HUES48 (cell line): ENCODE measurements at regions not wholly inside any gene's neighbourhood (a gene's known extent, or its start where the extent isn't known, plus 50 kb on each side); places are given as distances from the start of the nearest gene placed in this dataset.
"Not testable (repeated sequence)": the region's sequence is repeated elsewhere in the genome, so short reads cannot be mapped to it uniquely, and the experiment has no call there.

Source experiments
- H3K27ac ChIP-seq: one replicate; pipeline ENCODE4 v1.7.0; 2013; ENCODE audit warnings: low read depth, low read length, inconsistent platforms
- H3K27me3 ChIP-seq: 2 replicates; pipeline ENCODE4 v1.6.1; 2013; ENCODE audit warnings: mild to moderate bottlenecking, low read length; ENCODE audit not compliant: control insufficient read depth, insufficient read depth
- H3K36me3 ChIP-seq: 2 replicates; pipeline ENCODE4 v1.6.1; 2013; ENCODE audit warnings: low read length; ENCODE audit not compliant: control insufficient read depth, insufficient read depth
- H3K4me1 ChIP-seq: 2 replicates; pipeline ENCODE4 v1.6.1; 2013; ENCODE audit warnings: mild to moderate bottlenecking, low read length; ENCODE audit not compliant: control insufficient read depth, insufficient read depth
- H3K4me3 ChIP-seq: 2 replicates; pipeline ENCODE4 v1.5.1; 2013; ENCODE audit warnings: mild to moderate bottlenecking, low read depth, low read length
- H3K9ac ChIP-seq: 2 replicates; pipeline ENCODE4 v1.6.1; 2013; ENCODE audit warnings: mild to moderate bottlenecking, low read depth, low read length, moderate library complexity
- H3K9me3 ChIP-seq: 2 replicates; pipeline ENCODE4 v1.6.1; 2013; ENCODE audit warnings: low read length; ENCODE audit not compliant: control insufficient read depth, insufficient read depth

DNA sequence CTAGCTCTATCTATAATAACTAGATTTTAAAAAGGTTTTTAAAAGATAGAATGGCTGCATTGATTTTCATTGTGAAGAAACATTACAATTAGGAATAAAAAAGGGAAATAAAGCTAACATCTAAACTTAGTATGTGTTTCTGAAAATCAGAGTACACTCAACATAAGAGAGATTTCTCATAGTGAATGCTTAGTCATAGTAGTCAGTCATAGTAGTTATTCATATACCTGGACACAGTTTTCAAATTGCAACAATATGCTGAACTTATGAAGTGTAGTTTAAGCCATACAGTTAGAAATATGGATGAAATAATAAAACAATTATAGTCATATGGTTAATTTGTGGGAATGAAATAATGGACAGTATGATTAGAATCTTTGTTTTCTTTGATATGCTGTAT is 273.0 kb upstream of the CTNND2 start:
- H3K4me3 ChIP-seq, result no peak overlapping the region
- H3K27ac ChIP-seq, result no peak overlapping the region
- H3K9ac ChIP-seq, result no peak overlapping the region
- no peaks in the 10 kb centered on the region for H3K27me3 ChIP-seq
- no peaks in the 10 kb centered on the region for H3K9me3 ChIP-seq
- H3K36me3 ChIP-seq, result no peaks in the 10 kb centered on the region
- H3K4me1 ChIP-seq, result peaks cover 46% of the 10 kb centered on the region

DNA sequence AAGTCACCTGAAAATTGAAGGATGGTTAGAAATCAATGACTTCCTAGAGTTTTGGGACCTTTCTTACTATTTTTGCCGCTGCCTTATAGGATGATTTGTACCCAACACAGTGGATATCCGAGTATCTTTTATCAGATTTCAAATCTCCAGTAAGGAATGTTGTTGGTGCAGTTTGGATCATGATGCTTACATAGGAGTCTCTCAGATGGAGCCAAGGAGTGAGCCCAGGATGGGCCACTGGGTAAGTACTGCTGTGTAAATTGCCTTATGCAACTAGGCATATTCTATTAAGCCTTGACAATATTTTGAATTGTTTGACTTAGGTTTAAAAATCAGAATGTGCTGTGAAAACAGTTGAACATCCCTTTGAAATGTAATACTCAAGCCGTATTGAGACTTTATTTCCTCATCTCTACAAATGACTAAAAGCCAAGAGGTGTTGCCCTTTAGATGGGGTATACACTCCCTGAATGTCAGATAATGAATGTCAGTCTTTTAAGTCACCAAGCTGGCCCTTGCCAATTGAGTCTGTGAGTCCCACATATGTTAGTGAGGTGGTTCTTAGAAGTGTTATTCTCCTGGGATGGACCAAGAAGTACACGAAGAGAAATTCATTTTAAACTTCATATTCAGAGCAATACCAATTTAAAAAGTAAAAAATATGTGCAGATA is 271.8 kb upstream of the CTNND2 start:
- Histone ChIP-seq H3K36me3 (no peaks in the 10 kb centered on the region), H3K4me1 (peaks cover 47% of the 10 kb centered on the region), H3K9me3 (no peaks in the 10 kb centered on the region), H3K9ac (no peak overlapping the region), H3K27ac (peak overlapping the region; percentile 88), H3K4me3 (peak overlapping the region; percentile 26; the same call in 1 of the 2 replicates), H3K27me3 (no peaks in the 10 kb centered on the region)

DNA sequence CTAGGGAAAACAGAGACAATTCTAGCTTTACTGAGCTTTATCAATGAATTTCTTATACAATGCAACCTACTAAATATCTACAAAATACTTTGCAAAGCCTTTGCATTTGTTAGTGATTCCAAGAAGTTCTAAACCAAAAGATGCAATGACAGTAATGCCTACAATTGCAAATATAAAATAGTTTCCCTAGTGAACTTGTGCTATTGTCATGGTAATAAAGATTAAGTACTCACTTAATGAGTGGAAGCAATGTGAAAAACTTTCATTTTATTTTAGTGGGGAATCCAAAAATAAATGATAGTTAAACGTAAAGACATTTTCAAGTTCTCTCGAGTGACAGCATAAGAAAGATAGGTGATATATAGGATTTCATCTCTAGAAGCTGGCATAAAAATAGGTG is 270.5 kb upstream of the CTNND2 start:
- H3K27ac ChIP-seq, result peak overlapping the region; percentile 88
- peak overlapping the region; percentile 32; the same call in 1 of the 2 replicates for H3K4me3 ChIP-seq
- no peaks in the 10 kb centered on the region for H3K36me3 ChIP-seq
- no peak overlapping the region for H3K9ac ChIP-seq
- no peaks in the 10 kb centered on the region for H3K9me3 ChIP-seq
- no peaks in the 10 kb centered on the region for H3K27me3 ChIP-seq
- H3K4me1 ChIP-seq, result peaks cover 47% of the 10 kb centered on the region

DNA sequence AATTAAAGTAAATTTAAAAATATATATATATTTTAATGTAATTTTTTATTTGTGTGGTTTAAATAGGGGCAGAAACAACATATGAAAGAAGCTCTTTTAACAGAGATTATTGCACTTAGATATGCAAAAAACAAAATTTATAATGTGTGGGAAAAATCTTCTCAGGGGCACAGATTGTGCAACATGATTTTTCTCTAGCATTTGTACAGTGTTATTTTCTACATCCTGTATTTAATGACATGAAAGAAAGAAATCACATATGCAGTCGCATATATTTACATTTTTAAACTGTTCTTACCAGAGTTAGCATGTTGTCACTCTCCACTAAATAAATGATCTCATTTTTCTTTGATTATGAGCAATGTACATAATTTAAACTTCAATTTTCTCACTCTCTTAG is 265.3 kb upstream of the CTNND2 start:
- Histone ChIP-seq H3K4me3 (no peak overlapping the region), H3K9ac (no peak overlapping the region), H3K27ac (no peak overlapping the region), H3K27me3 (no peaks in the 10 kb centered on the region), H3K9me3 (no peaks in the 10 kb centered on the region), H3K36me3 (no peaks in the 10 kb centered on the region), H3K4me1 (peaks cover 24% of the 10 kb centered on the region)

DNA sequence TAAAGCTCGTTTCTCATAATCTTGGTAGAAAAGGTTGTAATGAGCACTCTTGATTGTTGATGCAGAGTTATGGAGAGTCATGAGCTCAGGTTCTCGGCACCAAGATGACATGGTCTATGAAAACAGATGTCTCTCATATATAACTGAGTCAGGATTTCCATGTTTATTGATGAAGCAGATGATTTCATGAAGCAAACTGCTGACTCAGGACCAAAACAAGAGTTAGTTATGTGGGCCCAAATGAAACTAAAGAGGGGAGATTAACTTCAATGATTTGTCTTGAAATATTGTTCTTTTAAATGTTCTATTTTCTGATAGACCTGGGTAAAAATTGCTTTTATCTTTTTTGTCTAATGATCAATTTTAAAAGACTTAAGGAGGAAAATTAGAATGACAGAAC is 258.6 kb upstream of the CTNND2 start:
- H3K36me3 ChIP-seq, result no peaks in the 10 kb centered on the region
- H3K4me3 ChIP-seq, result no peak overlapping the region
- H3K27me3 ChIP-seq, result no peaks in the 10 kb centered on the region
- H3K9ac ChIP-seq, result no peak overlapping the region
- H3K9me3 ChIP-seq, result no peaks in the 10 kb centered on the region
- H3K27ac ChIP-seq, result no peak overlapping the region
- H3K4me1 ChIP-seq, result no peaks in the 10 kb centered on the region

DNA sequence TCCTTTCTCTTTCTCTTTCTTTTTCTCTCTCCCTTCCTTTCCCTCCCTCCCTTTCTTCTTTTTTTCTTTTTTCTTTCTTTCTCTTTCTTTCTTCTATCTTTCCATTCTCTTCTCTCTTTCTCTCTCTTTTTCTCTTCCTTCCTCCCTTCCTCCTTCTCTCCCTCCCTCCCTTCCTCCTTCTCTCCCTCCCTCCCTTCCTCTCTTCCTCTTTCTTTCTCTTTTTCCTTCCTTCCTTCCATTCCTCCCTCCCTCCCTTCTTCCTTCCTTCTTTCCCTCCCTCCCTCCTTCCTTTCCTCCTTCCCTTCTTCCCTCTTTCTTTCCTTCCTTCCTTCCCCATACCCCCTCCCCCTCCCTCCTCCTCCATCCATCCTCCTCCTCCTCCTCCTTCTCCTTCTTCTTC is 243.3 kb upstream of the CTNND2 start:
- Histone ChIP-seq H3K4me3 (no peak overlapping the region), H3K9ac (no peak overlapping the region), H3K27me3 (no peaks in the 10 kb centered on the region), H3K36me3 (no peaks in the 10 kb centered on the region; the same call in 1 of the 2 replicates), H3K27ac (no peak overlapping the region), H3K9me3 (no peaks in the 10 kb centered on the region), H3K4me1 (no peaks in the 10 kb centered on the region)

DNA sequence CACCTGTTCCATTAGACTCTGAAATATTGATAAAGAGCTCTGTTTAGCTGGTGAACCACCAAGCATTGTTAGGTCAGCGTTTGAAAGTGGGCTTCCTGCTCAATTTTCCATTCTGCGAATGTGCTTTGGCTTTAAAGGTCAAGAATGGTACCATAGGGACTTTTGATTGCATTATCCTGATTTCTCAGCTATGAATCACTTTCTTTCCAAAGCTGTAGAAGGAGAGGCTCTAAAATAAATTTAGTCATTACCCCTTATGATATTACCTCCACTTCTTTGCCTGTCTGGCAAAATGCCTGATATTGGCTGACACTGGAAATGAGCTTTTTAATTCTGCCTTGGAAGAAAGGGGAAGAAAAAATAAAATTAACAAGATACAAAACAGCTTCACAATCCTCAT is 237.2 kb upstream of the CTNND2 start:
- Histone ChIP-seq H3K4me1 (no peaks in the 10 kb centered on the region), H3K36me3 (no peaks in the 10 kb centered on the region), H3K27ac (no peak overlapping the region), H3K27me3 (no peaks in the 10 kb centered on the region), H3K9me3 (no peaks in the 10 kb centered on the region), H3K9ac (no peak overlapping the region), H3K4me3 (no peak overlapping the region)

DNA sequence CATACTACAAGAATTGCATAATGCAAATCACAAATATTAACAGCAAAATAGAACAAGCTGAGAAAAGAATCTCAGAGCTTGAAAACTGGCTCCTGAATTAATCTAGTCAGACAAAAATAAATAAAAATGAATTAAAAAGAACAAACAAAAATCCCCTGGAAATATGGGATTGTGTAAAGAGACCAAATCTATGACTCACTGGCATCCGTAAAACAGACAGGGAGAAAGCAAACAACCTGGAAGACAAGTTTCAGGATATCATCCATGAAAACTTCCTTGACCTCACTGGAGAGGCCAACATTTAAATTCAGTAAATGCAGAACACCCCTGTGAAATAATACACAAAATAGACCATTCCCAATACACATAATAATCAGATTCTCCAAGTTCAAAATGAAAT is 229.3 kb upstream of the CTNND2 start:
- Histone ChIP-seq H3K4me1 (no peaks in the 10 kb centered on the region), H3K36me3 (no peaks in the 10 kb centered on the region), H3K9me3 (peaks cover 3% of the 10 kb centered on the region; the same call in 1 of the 2 replicates), H3K9ac (no peak overlapping the region), H3K27ac (no peak overlapping the region), H3K4me3 (no peak overlapping the region), H3K27me3 (no peaks in the 10 kb centered on the region)

DNA sequence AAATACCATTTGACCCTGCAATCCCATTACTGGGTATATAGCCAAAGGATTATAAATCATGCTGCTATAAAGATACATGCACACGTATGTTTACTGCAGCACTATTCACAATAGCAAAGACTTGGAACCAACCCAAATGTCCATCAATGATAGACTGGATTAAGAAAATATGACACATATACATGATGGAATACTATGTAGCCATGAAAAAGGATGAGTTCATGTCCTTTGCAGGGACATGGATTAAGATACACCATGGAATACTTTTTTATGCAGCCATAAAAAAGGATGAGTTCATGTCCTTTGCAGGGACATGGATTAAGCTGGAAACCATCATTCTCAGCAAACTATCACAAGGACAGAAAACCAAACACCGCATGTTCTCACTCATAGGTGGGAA is 226.8 kb upstream of the CTNND2 start:
- not testable (repeated sequence) for H3K9me3 ChIP-seq, H3K36me3 ChIP-seq, H3K27ac ChIP-seq, H3K4me1 ChIP-seq, H3K27me3 ChIP-seq, H3K4me3 ChIP-seq, H3K9ac ChIP-seq

DNA sequence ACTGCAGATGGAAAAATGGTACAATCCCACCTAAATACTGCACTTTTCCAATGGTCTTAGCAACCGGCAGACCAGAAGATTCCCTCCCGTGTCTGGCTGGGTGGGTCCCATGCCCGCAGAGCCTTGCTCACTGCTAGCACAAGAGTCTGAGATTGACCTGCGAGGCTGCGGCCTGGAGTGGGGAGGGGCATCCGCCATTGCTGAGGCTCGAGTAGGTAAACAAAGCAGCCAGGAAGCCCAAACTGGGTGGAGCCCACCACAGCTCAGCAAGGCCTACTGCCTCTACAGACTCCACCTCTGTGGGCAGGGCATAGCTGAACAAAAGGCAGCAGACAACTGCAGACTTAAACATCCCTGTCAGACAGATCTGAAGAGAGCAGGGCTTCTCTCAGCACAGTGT is 221.6 kb upstream of the CTNND2 start:
- Histone ChIP-seq H3K36me3 (no peaks in the 10 kb centered on the region), H3K4me1 (no peaks in the 10 kb centered on the region), H3K9me3 (no peaks in the 10 kb centered on the region), H3K27me3 (no peaks in the 10 kb centered on the region), H3K4me3 (no peak overlapping the region), H3K27ac (no peak overlapping the region), H3K9ac (no peak overlapping the region)

DNA sequence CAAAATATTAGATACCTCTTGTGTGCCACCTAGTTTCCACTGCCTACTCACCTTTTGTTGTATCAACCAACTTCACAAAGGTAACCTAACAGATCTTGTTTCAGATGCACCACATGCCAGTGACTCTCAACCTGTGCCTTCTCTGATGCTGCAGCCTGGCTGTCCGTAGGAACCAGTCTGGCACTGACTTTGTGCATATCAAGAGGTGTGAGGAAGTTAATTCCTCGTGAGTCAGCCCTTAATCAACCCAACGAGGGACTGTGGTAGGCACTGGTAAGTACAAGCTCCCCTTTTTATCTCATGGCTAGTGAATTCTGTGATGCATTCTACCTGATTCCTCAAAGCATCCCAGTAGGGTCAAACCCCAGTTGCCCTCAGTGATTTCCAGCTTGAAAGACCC is 215.4 kb upstream of the CTNND2 start:
- Histone ChIP-seq H3K9me3 (no peaks in the 10 kb centered on the region), H3K27ac (no peak overlapping the region), H3K27me3 (no peaks in the 10 kb centered on the region), H3K36me3 (no peaks in the 10 kb centered on the region), H3K4me3 (no peak overlapping the region), H3K4me1 (no peaks in the 10 kb centered on the region), H3K9ac (no peak overlapping the region)
